DND-41 (cell line): ENCODE measurements at regions not wholly inside any gene's neighbourhood (a gene's known extent, or its start where the extent isn't known, plus 50 kb on each side); places are given as distances from the start of the nearest gene placed in this dataset.

ENCODE experiments used
- CTCF ChIP-seq: IDR thresholded peaks from 2 replicates; pipeline ENCODE4 v1.5.1; 2012; ENCODE audit warnings: borderline replicate concordance, low read length, moderate library complexity, mild to moderate bottlenecking; ENCODE audit not compliant: poor library complexity, severe bottlenecking; ENCODE audit errors: extremely low read depth
- EZH2 ChIP-seq: IDR thresholded peaks from 3 replicates; pipeline ENCODE4 v1.6.1; 2012; ENCODE audit warnings: borderline replicate concordance, low read depth, mild to moderate bottlenecking, moderate library complexity, low read length, inconsistent platforms; ENCODE audit not compliant: severe bottlenecking

- TF ChIP-seq CTCF (no peak), EZH2 (no peak)
Observed at GRCh38 chr4:112776535-112776934, 139.6 kb downstream of the LARP7 start.
